GM23248 (cell line): ENCODE measurements at regions not wholly inside any gene's neighbourhood (a gene's known extent, or its start where the extent isn't known, plus 50 kb on each side); places are given as distances from the start of the nearest gene placed in this dataset.

Experiments
- EZH2 ChIP-seq: fragments of 200-600 bp; sonication (generic); IDR thresholded peaks from 2 replicates; pipeline ENCODE4 v1.6.1; 2018; ENCODE audit warnings: antibody characterized with exemption, mild to moderate bottlenecking; ENCODE audit not compliant: insufficient read depth, poor library complexity, severe bottlenecking
- EZH2phosphoT487 ChIP-seq: fragments of 200-600 bp; sonication (generic); IDR thresholded peaks from 2 replicates; pipeline ENCODE4 v1.6.1; 2018; ENCODE audit warnings: antibody characterized with exemption, moderate library complexity, mild to moderate bottlenecking, low read depth; ENCODE audit not compliant: insufficient read depth

GRCh38 chr5:86964889-86965288 lies 302.8 kb upstream of the RASA1 start:
- TF ChIP-seq EZH2phosphoT487 = no peak
- TF ChIP-seq EZH2 = no peak
